PFSK-1 (cell line): ENCODE measurements at regions not wholly inside any gene's neighbourhood (a gene's known extent, or its start where the extent isn't known, plus 50 kb on each side); places are given as distances from the start of the nearest gene placed in this dataset.

Experiments used
- FOXP2 ChIP-seq: optimal IDR thresholded peaks from 2 replicates; pipeline ENCODE3; 2011; ENCODE audit warnings: borderline replicate concordance, control low read depth, inconsistent platforms; ENCODE audit not compliant: insufficient read depth; ENCODE audit errors: extremely low read length, extremely low read depth
- POLR2AphosphoS5 ChIP-seq: IDR thresholded peaks from 2 replicates; pipeline ENCODE4 v1.6.1; 2012; ENCODE audit warnings: low read depth, mild to moderate bottlenecking, control low read depth, low read length, moderate library complexity
- SIN3A ChIP-seq: IDR thresholded peaks from 2 replicates; pipeline ENCODE4 v1.6.1; 2012; ENCODE audit warnings: mild to moderate bottlenecking, low read length, moderate library complexity, borderline replicate concordance; ENCODE audit not compliant: insufficient read depth
- TAF1 ChIP-seq: IDR thresholded peaks from 2 replicates; pipeline ENCODE4 v1.6.1; 2012; ENCODE audit warnings: low read length, control low read depth, borderline replicate concordance; ENCODE audit not compliant: insufficient read depth
- TF ChIP-seq, protein P1 (sequence below), 2 experiments: IDR thresholded peaks; 2 replicates each; pipeline versions ENCODE4 v1.6.1 to v1.8.0; 2011 to 2012; ENCODE audit warnings: low read depth in 2 of 2, low read length in 2 of 2, control low read depth in 1 of 2, inconsistent platforms in 1 of 2, mild to moderate bottlenecking in 1 of 2, moderate library complexity in 1 of 2; ENCODE audit not compliant: insufficient read depth in 1 of 2

DNA sequence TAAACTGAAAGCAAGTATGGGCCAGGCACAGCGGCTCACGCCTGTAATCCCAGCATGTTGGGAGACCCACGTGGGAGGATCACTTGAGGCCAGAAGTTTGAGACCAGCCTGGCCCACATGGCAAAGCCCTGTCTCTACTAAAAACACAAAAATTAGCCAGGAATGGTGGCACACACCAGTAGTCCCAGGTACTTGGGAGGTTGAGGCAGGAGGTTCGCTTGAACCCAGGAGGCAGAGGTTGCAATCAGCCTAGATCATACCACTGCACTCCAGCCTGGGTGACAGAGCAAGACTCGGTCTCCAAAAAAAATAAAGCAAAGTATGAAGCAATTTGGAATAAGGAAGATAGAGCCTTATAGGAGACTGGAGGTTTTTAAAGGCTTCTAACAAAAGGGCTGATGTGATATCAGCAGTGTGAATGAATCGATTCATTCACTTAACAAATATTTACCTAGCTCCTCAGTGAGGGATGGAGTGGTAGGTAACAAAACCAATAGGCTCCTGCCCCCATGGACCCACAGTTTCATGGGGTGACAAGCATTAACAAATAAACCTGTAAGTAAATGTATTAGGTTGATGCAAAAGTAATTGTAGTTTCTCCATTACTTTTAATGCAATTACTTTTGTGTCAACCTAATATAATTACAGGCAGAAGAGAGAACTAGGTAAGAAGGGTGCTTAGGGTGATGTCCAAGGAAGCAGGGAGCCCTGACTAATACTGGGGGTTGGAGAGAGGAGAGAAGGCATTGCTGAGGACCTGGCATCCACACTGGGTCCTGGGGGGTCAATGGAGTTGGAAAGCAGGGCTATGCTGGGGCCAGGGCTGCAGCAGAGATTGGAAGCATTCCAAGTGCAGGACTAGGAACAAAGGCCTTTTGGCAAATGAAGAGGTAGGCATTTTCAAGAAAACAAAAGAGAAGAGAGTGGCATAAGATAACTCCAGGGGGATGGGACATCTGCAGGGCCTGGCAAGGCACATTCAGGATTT, 195.4 kb upstream of the ARL4C start:
- TF ChIP-seq SIN3A, result no peak
- TF ChIP-seq TAF1, result no peak
- TF ChIP-seq POLR2AphosphoS5, result no peak
- TF ChIP-seq FOXP2, result no peak
- TF ChIP-seq, protein P1, sequence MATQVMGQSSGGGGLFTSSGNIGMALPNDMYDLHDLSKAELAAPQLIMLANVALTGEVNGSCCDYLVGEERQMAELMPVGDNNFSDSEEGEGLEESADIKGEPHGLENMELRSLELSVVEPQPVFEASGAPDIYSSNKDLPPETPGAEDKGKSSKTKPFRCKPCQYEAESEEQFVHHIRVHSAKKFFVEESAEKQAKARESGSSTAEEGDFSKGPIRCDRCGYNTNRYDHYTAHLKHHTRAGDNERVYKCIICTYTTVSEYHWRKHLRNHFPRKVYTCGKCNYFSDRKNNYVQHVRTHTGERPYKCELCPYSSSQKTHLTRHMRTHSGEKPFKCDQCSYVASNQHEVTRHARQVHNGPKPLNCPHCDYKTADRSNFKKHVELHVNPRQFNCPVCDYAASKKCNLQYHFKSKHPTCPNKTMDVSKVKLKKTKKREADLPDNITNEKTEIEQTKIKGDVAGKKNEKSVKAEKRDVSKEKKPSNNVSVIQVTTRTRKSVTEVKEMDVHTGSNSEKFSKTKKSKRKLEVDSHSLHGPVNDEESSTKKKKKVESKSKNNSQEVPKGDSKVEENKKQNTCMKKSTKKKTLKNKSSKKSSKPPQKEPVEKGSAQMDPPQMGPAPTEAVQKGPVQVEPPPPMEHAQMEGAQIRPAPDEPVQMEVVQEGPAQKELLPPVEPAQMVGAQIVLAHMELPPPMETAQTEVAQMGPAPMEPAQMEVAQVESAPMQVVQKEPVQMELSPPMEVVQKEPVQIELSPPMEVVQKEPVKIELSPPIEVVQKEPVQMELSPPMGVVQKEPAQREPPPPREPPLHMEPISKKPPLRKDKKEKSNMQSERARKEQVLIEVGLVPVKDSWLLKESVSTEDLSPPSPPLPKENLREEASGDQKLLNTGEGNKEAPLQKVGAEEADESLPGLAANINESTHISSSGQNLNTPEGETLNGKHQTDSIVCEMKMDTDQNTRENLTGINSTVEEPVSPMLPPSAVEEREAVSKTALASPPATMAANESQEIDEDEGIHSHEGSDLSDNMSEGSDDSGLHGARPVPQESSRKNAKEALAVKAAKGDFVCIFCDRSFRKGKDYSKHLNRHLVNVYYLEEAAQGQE (IDR thresholded peaks at IDR 0.05; ENCODE audit: insufficient read depth in 1 of 2, low read depth in 2 of 2, low read length in 2 of 2), result no peak

DNA sequence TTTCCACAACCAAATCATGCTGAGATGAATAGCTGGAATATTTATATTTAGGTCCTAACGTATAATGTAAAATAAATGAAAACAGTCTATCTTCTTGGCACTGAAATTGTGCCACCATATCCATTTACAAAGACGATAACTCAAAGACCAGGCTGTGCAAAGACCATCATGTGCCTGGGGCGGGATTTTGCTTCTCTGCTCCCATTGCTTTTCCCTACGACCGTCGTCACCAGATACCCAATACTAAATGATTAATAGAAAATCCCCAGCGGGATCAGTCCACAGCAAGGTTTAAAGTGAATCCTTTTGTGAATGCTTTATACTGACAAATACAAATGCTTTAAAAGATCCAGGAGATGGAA, 194.3 kb upstream of the ARL4C start:
- TF ChIP-seq, protein P1 (IDR thresholded peaks at IDR 0.05; ENCODE audit: insufficient read depth in 1 of 2, low read depth in 2 of 2, low read length in 2 of 2), result no peak
- TF ChIP-seq POLR2AphosphoS5, result no peak
- no peak for TF ChIP-seq FOXP2
- no peak for TF ChIP-seq TAF1
- TF ChIP-seq SIN3A, result no peak

DNA sequence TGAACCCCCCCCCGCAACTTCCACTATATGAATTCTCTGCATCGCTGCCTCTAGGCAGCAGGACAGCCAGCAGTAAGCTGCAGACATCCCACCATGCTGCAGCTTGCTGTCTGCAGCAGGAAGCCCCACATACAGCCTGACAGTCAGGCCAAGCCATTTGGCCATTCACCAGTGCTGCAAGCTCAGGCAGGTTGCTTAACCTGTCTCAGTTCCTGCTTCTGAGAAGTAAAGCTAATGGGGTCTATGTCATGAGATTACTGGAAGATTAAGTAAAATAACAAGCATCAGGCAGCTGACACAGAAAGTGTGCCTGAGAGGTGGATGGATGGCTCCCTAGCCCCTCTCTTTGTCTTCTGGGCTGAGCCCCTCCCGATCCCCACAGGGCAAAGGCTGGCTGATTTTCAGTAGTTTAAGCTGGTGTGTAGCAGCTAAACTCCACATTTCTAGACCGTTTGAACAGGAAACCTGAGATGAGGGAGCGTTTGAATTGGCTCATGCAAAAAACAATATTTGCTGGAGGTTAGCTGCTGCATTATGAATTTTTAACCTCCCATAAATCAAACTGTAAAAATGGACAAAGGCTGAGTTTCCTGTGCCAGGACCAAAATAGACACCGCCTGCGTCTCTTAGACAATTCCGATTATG, 193.8 kb upstream of the ARL4C start:
- TF ChIP-seq SIN3A (no peak), FOXP2 (no peak), TAF1 (no peak), POLR2AphosphoS5 (no peak)
- TF ChIP-seq, protein P1 (IDR thresholded peaks at IDR 0.05; ENCODE audit: insufficient read depth in 1 of 2, low read depth in 2 of 2, low read length in 2 of 2), result no peak

DNA sequence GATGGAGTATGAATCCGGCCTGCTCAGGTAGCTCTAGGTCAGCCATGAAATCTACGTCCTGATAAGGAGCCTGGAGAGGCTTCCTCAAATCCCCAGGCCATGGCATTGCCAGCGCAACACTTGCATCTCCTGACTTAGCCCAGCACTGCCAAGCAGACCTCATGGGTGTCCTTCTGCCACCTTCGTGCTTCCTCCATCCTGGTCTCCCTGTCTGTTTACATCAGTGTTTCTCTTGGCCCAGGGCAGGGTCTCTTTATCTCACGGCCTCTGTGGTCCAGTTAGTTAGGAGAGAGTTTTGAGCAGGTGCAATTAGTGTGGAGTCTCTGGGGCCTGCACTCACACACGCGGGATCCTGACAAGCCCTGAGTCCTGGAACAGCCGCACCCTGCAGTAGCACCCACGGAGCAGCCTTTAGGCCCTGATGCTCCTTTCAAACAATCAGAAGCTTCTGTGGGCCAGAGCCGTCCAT, 193.1 kb upstream of the ARL4C start:
- TF ChIP-seq SIN3A, result no peak
- no peak for TF ChIP-seq FOXP2
- TF ChIP-seq TAF1, result no peak
- no peak for TF ChIP-seq POLR2AphosphoS5
- TF ChIP-seq, protein P1 (IDR thresholded peaks at IDR 0.05; ENCODE audit: insufficient read depth in 1 of 2, low read depth in 2 of 2, low read length in 2 of 2), result no peak
